ENCODE measurements at regions not wholly inside any gene's neighbourhood (a gene's known extent, or its start where the extent isn't known, plus 50 kb on each side); places are given as distances from the start of the nearest gene placed in this dataset.
A peak's percentile ranks its signal among the peaks of the same experiment; 100 is the strongest.
"Not testable (repeated sequence)": the region's sequence is repeated elsewhere in the genome, so short reads cannot be mapped to it uniquely, and the experiment has no call there.

GRCh38 chr17:21517538-21518293, 141.6 kb downstream of the KCNJ12 start:
- no peak for DNase-seq

GRCh38 chr17:21522755-21523336, 146.7 kb downstream of the KCNJ12 start:
- DNase-seq, result no peak

- no peak for DNase-seq
These were observed 147.5 kb downstream of the KCNJ12 start for GRCh38 chr17:21523497-21524210.

- no peak for DNase-seq
These were observed 148.0 kb downstream of the KCNJ12 start for GRCh38 chr17:21524211-21524591.

GRCh38 chr17:21525464-21526130, 149.4 kb downstream of the KCNJ12 start:
- DNase-seq, result no peak

GRCh38 chr17:21528031-21528695, 152.0 kb downstream of the KCNJ12 start:
- no peak for DNase-seq

GRCh38 chr17:21530311-21530710, 154.2 kb downstream of the KCNJ12 start:
- DNase-seq, result no peak

- no peak for DNase-seq
These were observed 154.7 kb downstream of the KCNJ12 start for GRCh38 chr17:21530841-21531240.

GRCh38 chr17:21532763-21533385, 156.7 kb downstream of the KCNJ12 start:
- no peak for DNase-seq

GRCh38 chr17:21535686-21536375, 156.5 kb upstream of the KCNJ18 start:
- DNase-seq, result no peak

GRCh38 chr17:21537302-21537701, 155.0 kb upstream of the KCNJ18 start:
- no peak for DNase-seq

GRCh38 chr17:21538615-21539014, 153.7 kb upstream of the KCNJ18 start:
- DNase-seq, result no peak

GRCh38 chr17:21539146-21539545, 153.2 kb upstream of the KCNJ18 start:
- DNase-seq, result no peak

GRCh38 chr17:21540502-21540901, 151.8 kb upstream of the KCNJ18 start:
- no peak for DNase-seq

- no peak for DNase-seq
These were observed 150.3 kb upstream of the KCNJ18 start for GRCh38 chr17:21542070-21542469.

- DNase-seq, result no peak
These were observed 149.3 kb upstream of the KCNJ18 start for GRCh38 chr17:21542991-21543390.

GRCh38 chr17:21545064-21545463, 147.3 kb upstream of the KCNJ18 start:
- no peak for DNase-seq

GRCh38 chr17:21548236-21548635, 144.1 kb upstream of the KCNJ18 start:
- no peak for DNase-seq

- no peak for DNase-seq
These were observed 143.1 kb upstream of the KCNJ18 start for GRCh38 chr17:21549107-21549687.

- DNase-seq, result not testable (repeated sequence)
These were observed 142.3 kb upstream of the KCNJ18 start for GRCh38 chr17:21550031-21550430.

- DNase-seq, result peak; percentile 24
These were observed 141.0 kb upstream of the KCNJ18 start for GRCh38 chr17:21551081-21551881.

All from DMS79 treated with DMSO at 0.1 percent for 48 hours (cell line).